H1 (cell line): ENCODE measurements at regions not wholly inside any gene's neighbourhood (a gene's known extent, or its start where the extent isn't known, plus 50 kb on each side); places are given as distances from the start of the nearest gene placed in this dataset.
"Not testable (repeated sequence)": the region's sequence is repeated elsewhere in the genome, so short reads cannot be mapped to it uniquely, and the experiment has no call there.

ENCODE experiments used
- CTCF ChIA-PET: fragments of 300-600 bp; sonication (Branson Sonifier 250); formaldehyde crosslinking; loops from one replicate; lab custom pipeline; 2021; ENCODE audit not compliant: partially characterized antibody; lab: Charles Lee
- POLR2A ChIA-PET: fragments of 300-600 bp; sonication (Branson Sonifier 250); formaldehyde crosslinking; loops from one replicate; lab custom pipeline; 2021; ENCODE audit warnings: inconsistent platforms; ENCODE audit not compliant: partially characterized antibody; lab: Charles Lee
- DNase-seq, 2 experiments: peaks; one replicate each; pipeline versions ENCODE4 v3.0.0 to v3.0.0-alpha.2; 2010 to 2022; ENCODE audit warnings: low spot score in 2 of 2, low read depth in 1 of 2, mixed read lengths in 1 of 2
- FAIRE-seq: peaks from 2 replicates; lab custom pipeline; 2011; peaks lifted over from hg19 to GRCh38; lab: Jason Lieb, UNC
- H2AFZ ChIP-seq: 2 replicates; pipeline ENCODE4 v1.8.1; 2012; ENCODE audit warnings: low read length, inconsistent platforms
- H2AK5ac ChIP-seq: 2 replicates; pipeline ENCODE4 v1.6.1; 2013; ENCODE audit warnings: low read depth, low read length
- H2BK120ac ChIP-seq: replicated peaks from 2 replicates; pipeline ENCODE3; 2013; ENCODE audit warnings: low read depth, low read length, inconsistent platforms
- H2BK12ac ChIP-seq: 2 replicates; pipeline ENCODE4 v1.6.1; 2013; ENCODE audit warnings: low read depth, low read length
- H2BK15ac ChIP-seq: 2 replicates; pipeline ENCODE4 v1.6.1; 2013; ENCODE audit warnings: low read length
- H2BK20ac ChIP-seq: 2 replicates; pipeline ENCODE4 v1.6.1; 2013; ENCODE audit warnings: low read length
- H2BK5ac ChIP-seq: 2 replicates; pipeline ENCODE4 v1.6.1; 2013; ENCODE audit warnings: low read depth, low read length
- H3K14ac ChIP-seq: 2 replicates; pipeline ENCODE4 v1.6.1; 2013; ENCODE audit warnings: inconsistent platforms; ENCODE audit not compliant: insufficient read length
- H3K18ac ChIP-seq: 2 replicates; pipeline ENCODE4 v1.6.1; 2013; ENCODE audit warnings: low read length; ENCODE audit errors: extremely low read depth
- H3K23ac ChIP-seq: 2 replicates; pipeline ENCODE4 v1.6.1; 2013; ENCODE audit warnings: inconsistent platforms; ENCODE audit not compliant: insufficient read length
- H3K23me2 ChIP-seq: 2 replicates; pipeline ENCODE4 v1.6.1; 2013; ENCODE audit warnings: low read depth, low read length
- H3K27ac ChIP-seq: 2 replicates; pipeline ENCODE4 v1.6.1; 2011; ENCODE audit warnings: low read depth, low read length, inconsistent platforms
- H3K27me3 ChIP-seq, 4 experiments: replicated peaks in 1 of 4; 1 replicate in 1 of 4; 2 replicates in 3 of 4; pipeline versions ENCODE4 v1.6.1 to v1.8.1; 2011 to 2013; ENCODE audit warnings: low read length in 3 of 4, mild to moderate bottlenecking in 3 of 4, inconsistent platforms in 2 of 4, mixed read lengths in 2 of 4, moderate library complexity in 1 of 4; ENCODE audit not compliant: control insufficient read depth in 3 of 4, insufficient read depth in 3 of 4; ENCODE audit errors: extremely low read depth in 1 of 4
- H3K36me3 ChIP-seq, 4 experiments: 2 replicates each; pipeline versions ENCODE4 v1.6.1 to v1.8.1; 2011 to 2013; ENCODE audit warnings: mild to moderate bottlenecking in 4 of 4, low read length in 3 of 4, moderate library complexity in 2 of 4, control low read depth in 1 of 4, inconsistent platforms in 1 of 4; ENCODE audit not compliant: insufficient read depth in 4 of 4, control insufficient read depth in 2 of 4
- H3K4ac ChIP-seq: replicated peaks from 2 replicates; pipeline ENCODE3; 2013; ENCODE audit warnings: low read length, low read depth, mixed read lengths, inconsistent platforms; ENCODE audit not compliant: insufficient read length
- H3K4me1 ChIP-seq, 4 experiments: replicated peaks in 1 of 4; 1 replicate in 1 of 4; 2 replicates in 3 of 4; pipeline versions ENCODE4 v1.6.1 to v1.8.1; 2011 to 2013; ENCODE audit warnings: low read length in 3 of 4, inconsistent platforms in 2 of 4, mixed read lengths in 1 of 4; ENCODE audit not compliant: insufficient read depth in 4 of 4, control insufficient read depth in 3 of 4
- H3K4me2 ChIP-seq, 2 experiments: 2 replicates each; pipeline versions ENCODE4 v1.6.1 to v1.8.1; 2011 to 2013; ENCODE audit warnings: low read depth in 2 of 2, low read length in 2 of 2, control low read depth in 1 of 2, inconsistent platforms in 1 of 2, mild to moderate bottlenecking in 1 of 2; ENCODE audit not compliant: insufficient read depth in 1 of 2
- H3K4me3 ChIP-seq, 4 experiments: fragments of 200-600, 300-600 bp in 1 of 4; sonication (generic), shearing (Covaris generic), sonication (Bioruptor Twin) in 1 of 4; 2 replicates each; pipeline versions ENCODE4 v1.5.1 to v1.8.1; 2011 to 2016; ENCODE audit warnings: low read length in 4 of 4, low read depth in 3 of 4, control low read depth in 2 of 4, inconsistent platforms in 2 of 4, mild to moderate bottlenecking in 2 of 4, mixed read lengths in 1 of 4, moderate library complexity in 1 of 4; ENCODE audit not compliant: insufficient read depth in 2 of 4; ENCODE audit errors: extremely low read depth in 1 of 4
- H3K56ac ChIP-seq: replicated peaks from 2 replicates; pipeline ENCODE3; 2013; ENCODE audit warnings: low read depth, mild to moderate bottlenecking, mixed read lengths, low read length, inconsistent platforms; ENCODE audit not compliant: insufficient read length
- H3K79me1 ChIP-seq: 2 replicates; pipeline ENCODE4 v1.6.1; 2013; ENCODE audit warnings: low read depth, low read length, control low read depth
- H3K79me2 ChIP-seq, 2 experiments: 2 replicates each; pipeline versions ENCODE4 v1.6.1 to v1.8.1; 2012 to 2013; ENCODE audit warnings: low read length in 2 of 2, mild to moderate bottlenecking in 2 of 2, inconsistent platforms in 1 of 2; ENCODE audit not compliant: insufficient read depth in 2 of 2, control insufficient read depth in 1 of 2
- H3K9ac ChIP-seq, 4 experiments: replicated peaks in 1 of 4; 1 replicate in 1 of 4; 2 replicates in 3 of 4; pipeline versions ENCODE4 v1.6.1 to v1.8.1; 2011 to 2013; ENCODE audit warnings: low read depth in 3 of 4, low read length in 3 of 4, control low read depth in 2 of 4, mild to moderate bottlenecking in 2 of 4, moderate library complexity in 2 of 4, inconsistent platforms in 1 of 4; ENCODE audit errors: extremely low read depth in 1 of 4
- H3K9me3 ChIP-seq, 2 experiments: 2 replicates each; pipeline versions ENCODE4 v1.6.1 to v1.8.1; 2012 to 2013; ENCODE audit warnings: mild to moderate bottlenecking in 2 of 2, moderate library complexity in 2 of 2, control low read depth in 1 of 2, inconsistent platforms in 1 of 2, low read depth in 1 of 2, low read length in 1 of 2, mixed read lengths in 1 of 2; ENCODE audit not compliant: insufficient read depth in 2 of 2
- H4K20me1 ChIP-seq, 2 experiments: replicated peaks in 1 of 2; 2 replicates each; pipeline versions ENCODE3 to v1.8.1; 2011 to 2013; ENCODE audit warnings: inconsistent platforms in 2 of 2, low read length in 2 of 2, mild to moderate bottlenecking in 1 of 2; ENCODE audit not compliant: insufficient read depth in 2 of 2, control insufficient read depth in 1 of 2
- H4K5ac ChIP-seq: 2 replicates; pipeline ENCODE4 v1.6.1; 2013; ENCODE audit warnings: low read length, low read depth, mixed read lengths, inconsistent platforms; ENCODE audit not compliant: insufficient read length
- H4K8ac ChIP-seq: 2 replicates; pipeline ENCODE4 v1.8.0; 2013; ENCODE audit warnings: mild to moderate bottlenecking, moderate library complexity, low read length, inconsistent platforms; ENCODE audit not compliant: insufficient read depth; ENCODE audit errors: extremely low read depth
- H4K91ac ChIP-seq: replicated peaks from 2 replicates; pipeline ENCODE3; 2013; ENCODE audit warnings: low read length, mixed read lengths, inconsistent platforms; ENCODE audit not compliant: insufficient read length
- CTBP2 ChIP-seq: IDR thresholded peaks from 2 replicates; pipeline ENCODE4 v1.7.0; 2011; ENCODE audit warnings: borderline replicate concordance, mild to moderate bottlenecking, moderate library complexity, mixed read lengths, low read length; ENCODE audit not compliant: insufficient read depth, insufficient read length
- NRF1 ChIP-seq: IDR thresholded peaks from 2 replicates; pipeline ENCODE4 v1.6.1; 2011; ENCODE audit warnings: mild to moderate bottlenecking, low read depth, low read length, improper control_type of control experiment
- SP4 ChIP-seq: IDR thresholded peaks from 2 replicates; pipeline ENCODE4 v1.6.1; 2012; ENCODE audit warnings: low read length, inconsistent platforms
- YY1 ChIP-seq: IDR thresholded peaks from 2 replicates; pipeline ENCODE4 v1.6.1; 2011; ENCODE audit warnings: low read depth, mild to moderate bottlenecking, low read length
- WGBS, 2 experiments: shearing (Covaris generic) in 1 of 2; methylation state at CpG; one replicate each; pipeline versions ENCODE4 v1.1.6 to v1.1.7; 2013 to 2015; ENCODE audit warnings: low lambda C conversion rate in 2 of 2, mixed read lengths in 2 of 2, inconsistent platforms in 1 of 2, low coverage in 1 of 2, missing lambda C conversion rate in 1 of 2; ENCODE audit not compliant: insufficient replicate concordance in 2 of 2, insufficient coverage in 1 of 2, insufficient read length in 1 of 2; ENCODE audit errors: extremely low coverage in 1 of 2, missing lambda C conversion rate in 1 of 2; 5-methylcytosine and 5-hydroxymethylcytosine counted together

- TF ChIP-seq CTBP2 (no peak), YY1 (no peak), SP4 (no peak), NRF1 (no peak)
Observed at GRCh38 chr10:60589376-60589775, 188.9 kb upstream of the CDK1 start (continued).

- CTCF ChIA-PET, POLR2A ChIA-PET: not testable (repeated sequence)
Observed at GRCh38 chr10:60581782-60582181, 192.1 kb upstream of the ANK3 start.

More at GRCh38 chr10:60581782-60582181, 192.1 kb upstream of the ANK3 start:
- H3K9me3 ChIP-seq, H2BK5ac ChIP-seq, H3K18ac ChIP-seq, H2BK15ac ChIP-seq, H4K8ac ChIP-seq, H2BK120ac ChIP-seq, DNase-seq, H3K4me2 ChIP-seq, H3K23ac ChIP-seq, H3K79me1 ChIP-seq, FAIRE-seq, H3K4me1 ChIP-seq, H4K5ac ChIP-seq, H2AFZ ChIP-seq, H4K91ac ChIP-seq, H3K4me3 ChIP-seq, H3K4ac ChIP-seq, H2AK5ac ChIP-seq, H2BK12ac ChIP-seq, H3K23me2 ChIP-seq, H3K27ac ChIP-seq, H3K9ac ChIP-seq, H3K79me2 ChIP-seq, H2BK20ac ChIP-seq, H3K14ac ChIP-seq, H3K36me3 ChIP-seq, H3K27me3 ChIP-seq, H3K56ac ChIP-seq, H4K20me1 ChIP-seq: not testable (repeated sequence)
- WGBS, 2 experiments: 77% methylated on average over 2 of the region's 2 CpGs; no CpG with 5 or more reads in 1 of the 2 experiments
